ENCODE measurements at regions not wholly inside any gene's neighbourhood (a gene's known extent, or its start where the extent isn't known, plus 50 kb on each side); places are given as distances from the start of the nearest gene placed in this dataset.

GRCh38 chr15:95912280-95912625 is 418.2 kb upstream of the NR2F2 start:
- no peak for DNase-seq

GRCh38 chr15:95912728-95913127 is 417.8 kb upstream of the NR2F2 start:
- no peak for DNase-seq

GRCh38 chr15:95916568-95916967 is 413.9 kb upstream of the NR2F2 start:
- DNase-seq: no peak

GRCh38 chr15:95918525-95918924 is 412.0 kb upstream of the NR2F2 start:
- no peak for DNase-seq

- no peak for DNase-seq
Observed at GRCh38 chr15:95919460-95919859, 411.0 kb upstream of the NR2F2 start.

GRCh38 chr15:95921404-95921803 is 409.1 kb upstream of the NR2F2 start:
- no peak for DNase-seq

- DNase-seq: no peak
Observed at GRCh38 chr15:95922431-95922830, 408.1 kb upstream of the NR2F2 start.

GRCh38 chr15:95923792-95924191 is 406.7 kb upstream of the NR2F2 start:
- no peak for DNase-seq

GRCh38 chr15:95928822-95929221 is 401.7 kb upstream of the NR2F2 start:
- DNase-seq: no peak

GRCh38 chr15:95929232-95929846 is 401.2 kb upstream of the NR2F2 start:
- peak; percentile 33 for DNase-seq

GRCh38 chr15:95930659-95931375 is 399.7 kb upstream of the NR2F2 start:
- no peak for DNase-seq

GRCh38 chr15:95931619-95932018 is 398.9 kb upstream of the NR2F2 start:
- DNase-seq: no peak

GRCh38 chr15:95932141-95932540 is 398.4 kb upstream of the NR2F2 start:
- no peak for DNase-seq

- peak; percentile 86 for DNase-seq
Observed at GRCh38 chr15:95932676-95933075, 397.8 kb upstream of the NR2F2 start.

GRCh38 chr15:95935852-95936251 is 394.6 kb upstream of the NR2F2 start:
- DNase-seq: no peak

GRCh38 chr15:95937128-95937528 is 393.4 kb upstream of the NR2F2 start:
- DNase-seq: no peak

- no peak for DNase-seq
Observed at GRCh38 chr15:95940431-95940985, 390.0 kb upstream of the NR2F2 start.

- DNase-seq: no peak
Observed at GRCh38 chr15:95944193-95944592, 386.3 kb upstream of the NR2F2 start.

- peak; percentile 8 for DNase-seq
Observed at GRCh38 chr15:95944661-95945255, 385.7 kb upstream of the NR2F2 start.

- DNase-seq: no peak
Observed at GRCh38 chr15:95946241-95946640, 384.3 kb upstream of the NR2F2 start.

- no peak for DNase-seq
Observed at GRCh38 chr15:95946926-95947325, 383.6 kb upstream of the NR2F2 start.

GRCh38 chr15:95948411-95948810 is 382.1 kb upstream of the NR2F2 start:
- no peak for DNase-seq

- no peak for DNase-seq
Observed at GRCh38 chr15:95953032-95953431, 377.5 kb upstream of the NR2F2 start.

- DNase-seq: no peak
Observed at GRCh38 chr15:95957861-95958260, 372.6 kb upstream of the NR2F2 start.
